HT1080 (cell line): ENCODE measurements at regions not wholly inside any gene's neighbourhood (a gene's known extent, or its start where the extent isn't known, plus 50 kb on each side); places are given as distances from the start of the nearest gene placed in this dataset.

Source experiments
- DNase-seq: peaks from one replicate; pipeline ENCODE4 v3.0.0-alpha.2; 2015; ENCODE audit warnings: low read depth

GRCh38 chr3:116929505-116930222 is 220.1 kb downstream of the TUSC7 start:
- peak; percentile 8 for DNase-seq

GRCh38 chr3:116930786-116931185 is 221.2 kb downstream of the TUSC7 start:
- no peak for DNase-seq

DNA sequence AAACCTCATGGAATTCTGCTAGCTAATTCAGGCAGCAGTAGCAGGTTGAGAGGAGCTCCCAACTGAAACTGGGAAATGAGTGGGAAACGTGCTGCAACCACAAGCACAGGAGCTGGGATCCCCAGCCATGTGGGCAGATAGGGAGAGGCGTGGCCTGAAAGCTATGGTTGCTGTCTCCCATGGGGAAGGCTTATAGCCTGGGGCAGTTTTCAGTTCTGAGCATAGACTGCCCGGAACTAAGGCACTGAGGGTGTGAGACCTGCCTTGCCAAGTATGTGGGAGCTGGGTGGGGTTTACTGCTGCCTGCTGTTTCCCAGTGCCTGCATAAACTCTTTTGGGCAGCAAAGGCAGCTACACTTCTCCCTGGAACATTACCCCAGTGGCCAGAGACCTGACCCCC is 229.5 kb downstream of the TUSC7 start:
- DNase-seq, result peak; percentile 0

GRCh38 chr3:116939550-116939949 is 230.0 kb downstream of the TUSC7 start:
- DNase-seq, result no peak

GRCh38 chr3:116940719-116941118 is 231.1 kb downstream of the TUSC7 start:
- no peak for DNase-seq

GRCh38 chr3:116946376-116946775 is 236.8 kb downstream of the TUSC7 start:
- no peak for DNase-seq

DNA sequence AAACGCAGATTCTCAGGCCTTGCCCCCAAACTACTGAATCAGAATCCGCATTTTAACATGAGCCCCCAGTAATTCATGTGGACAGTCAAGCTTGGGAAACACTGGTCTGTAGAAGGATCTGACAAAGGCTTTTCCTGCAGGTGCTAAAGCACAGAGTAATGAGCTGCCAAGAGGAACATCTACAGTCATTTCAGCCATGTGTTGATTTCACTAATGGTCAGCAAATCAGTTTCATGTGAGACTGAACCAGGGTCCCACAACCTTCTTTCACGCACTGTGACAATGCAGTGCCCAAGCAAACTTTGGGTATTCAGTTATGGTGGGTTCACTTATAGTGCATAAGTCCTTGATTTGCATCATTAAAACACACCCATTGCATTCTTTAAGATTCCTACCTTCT is 237.6 kb downstream of the TUSC7 start:
- no peak for DNase-seq

- DNase-seq, result no peak
These were observed 238.2 kb downstream of the TUSC7 start for GRCh38 chr3:116947809-116948208.

GRCh38 chr3:116950301-116951055 is 240.9 kb downstream of the TUSC7 start:
- no peak for DNase-seq

DNA sequence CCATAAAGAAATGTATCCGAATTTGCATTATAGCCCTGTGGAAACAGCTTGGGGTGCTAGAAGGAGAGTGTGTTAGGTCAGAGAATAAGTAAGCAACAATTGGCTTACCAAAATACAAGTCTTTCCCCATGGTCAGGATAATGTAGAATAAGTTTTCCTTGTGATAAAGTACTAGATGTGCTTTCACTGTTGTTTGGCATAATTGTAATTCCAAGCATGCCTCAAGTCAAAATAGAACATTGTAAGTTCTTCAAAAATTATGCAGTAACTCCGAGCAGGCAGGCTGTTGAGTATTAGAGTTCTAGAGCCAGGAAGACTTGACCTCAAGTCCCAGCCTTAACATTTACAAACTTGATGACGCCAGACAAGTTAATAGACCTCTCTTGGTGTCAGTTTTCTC is 242.0 kb downstream of the TUSC7 start:
- DNase-seq, result no peak

GRCh38 chr3:116958291-116958690 is 248.7 kb downstream of the TUSC7 start:
- no peak for DNase-seq

DNA sequence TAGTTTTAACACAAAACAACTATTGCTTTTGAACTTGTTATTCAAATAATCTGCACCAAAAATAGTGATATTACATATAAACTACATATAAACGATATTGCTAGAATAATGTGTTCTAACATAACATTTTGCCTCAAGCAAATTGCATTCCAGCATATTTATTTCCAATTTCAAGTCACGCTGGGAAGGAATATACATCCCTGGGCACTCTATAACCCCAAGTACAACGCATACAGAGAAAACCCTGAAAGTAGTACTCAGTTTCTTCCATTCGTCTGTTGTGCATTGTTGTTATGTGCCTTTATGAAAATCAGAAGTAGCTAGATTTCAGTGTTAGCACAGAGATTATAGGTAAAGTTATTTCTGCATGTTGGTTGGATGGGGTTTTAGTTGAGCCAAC is 251.5 kb downstream of the TUSC7 start:
- no peak for DNase-seq

DNA sequence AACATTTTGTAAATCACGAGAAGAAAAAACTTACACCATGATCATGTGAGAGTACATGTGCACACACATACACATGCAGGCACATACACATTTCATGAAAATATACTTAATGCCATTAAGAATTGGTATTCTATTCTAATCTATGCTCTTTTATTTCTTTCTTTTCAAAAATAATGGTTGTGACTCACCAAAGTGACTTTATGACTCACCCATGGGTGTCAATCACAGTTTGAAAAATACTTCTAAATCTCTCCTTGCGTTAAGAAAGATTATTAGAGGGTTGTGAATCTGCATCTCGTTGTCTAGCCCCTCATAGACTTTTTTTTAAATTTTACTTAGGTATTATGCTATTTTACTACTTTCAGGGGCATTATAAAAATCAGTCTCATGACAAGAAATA is 254.2 kb downstream of the TUSC7 start:
- no peak for DNase-seq

GRCh38 chr3:116966649-116967048 is 257.1 kb downstream of the TUSC7 start:
- DNase-seq, result no peak

- no peak for DNase-seq
These were observed 259.6 kb downstream of the TUSC7 start for GRCh38 chr3:116969135-116969534.

- DNase-seq, result no peak
These were observed 260.1 kb downstream of the TUSC7 start for GRCh38 chr3:116969646-116970045.

- no peak for DNase-seq
These were observed 262.0 kb downstream of the TUSC7 start for GRCh38 chr3:116971531-116971930.

DNA sequence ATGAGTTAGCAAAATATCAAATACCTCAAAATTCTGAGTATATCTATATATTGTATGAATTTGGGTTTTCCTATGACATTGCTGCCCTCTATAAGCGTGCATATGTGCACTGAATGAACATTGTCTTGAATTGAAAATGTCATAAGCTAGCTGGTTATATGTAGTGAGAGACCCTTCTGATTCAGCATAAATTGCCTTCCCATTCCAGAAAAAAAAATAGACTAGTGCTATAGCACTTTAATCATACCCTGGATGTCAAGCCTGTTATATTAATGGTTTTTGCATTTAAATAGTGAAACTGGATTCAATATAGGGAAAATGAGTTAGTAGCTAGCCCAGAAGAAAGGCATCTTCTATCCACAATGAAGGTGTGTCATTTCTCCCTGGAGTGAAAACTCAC is 265.1 kb downstream of the TUSC7 start:
- DNase-seq, result no peak

DNA sequence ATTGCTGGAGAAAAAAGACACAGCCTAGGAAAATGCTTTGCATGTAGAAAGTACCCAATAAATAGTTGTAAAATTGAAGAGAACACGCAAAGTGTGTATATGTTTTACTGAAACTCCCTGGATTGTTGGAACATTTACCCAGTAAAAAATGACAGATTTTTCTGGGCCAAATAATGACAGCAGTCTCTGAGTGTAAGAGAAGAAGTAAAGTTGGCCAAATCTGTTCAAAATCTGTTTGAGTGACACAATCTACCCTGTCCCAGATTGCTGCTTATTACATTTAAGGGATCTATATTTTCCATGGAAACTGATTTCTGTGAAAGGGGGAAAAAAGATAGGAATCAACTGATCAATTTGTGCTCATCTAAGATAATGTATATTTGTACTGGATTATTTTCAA is 267.9 kb downstream of the TUSC7 start:
- DNase-seq, result no peak

DNA sequence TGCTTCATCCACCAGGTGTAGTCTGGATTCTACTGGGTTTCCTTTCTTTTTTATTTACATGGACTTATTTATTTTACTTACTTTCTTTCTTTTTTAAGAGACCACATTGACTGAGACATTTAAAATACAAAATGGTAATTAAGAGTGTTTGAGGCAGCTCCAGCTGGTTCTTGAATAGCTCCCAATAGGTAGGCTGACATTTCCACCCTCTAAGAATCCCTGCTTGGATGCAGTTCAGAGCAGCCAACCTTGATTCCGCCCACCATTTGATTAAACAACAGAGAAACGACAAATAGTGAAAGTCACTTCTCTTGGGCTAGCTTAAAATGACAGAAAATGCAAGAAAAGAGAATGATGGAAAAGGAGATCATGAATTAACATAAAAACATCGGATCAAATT is 270.5 kb downstream of the TUSC7 start:
- no peak for DNase-seq

GRCh38 chr3:116981089-116981488 is 271.5 kb downstream of the TUSC7 start:
- DNase-seq, result no peak

GRCh38 chr3:116984301-116984700 is 274.7 kb downstream of the TUSC7 start:
- no peak for DNase-seq

DNA sequence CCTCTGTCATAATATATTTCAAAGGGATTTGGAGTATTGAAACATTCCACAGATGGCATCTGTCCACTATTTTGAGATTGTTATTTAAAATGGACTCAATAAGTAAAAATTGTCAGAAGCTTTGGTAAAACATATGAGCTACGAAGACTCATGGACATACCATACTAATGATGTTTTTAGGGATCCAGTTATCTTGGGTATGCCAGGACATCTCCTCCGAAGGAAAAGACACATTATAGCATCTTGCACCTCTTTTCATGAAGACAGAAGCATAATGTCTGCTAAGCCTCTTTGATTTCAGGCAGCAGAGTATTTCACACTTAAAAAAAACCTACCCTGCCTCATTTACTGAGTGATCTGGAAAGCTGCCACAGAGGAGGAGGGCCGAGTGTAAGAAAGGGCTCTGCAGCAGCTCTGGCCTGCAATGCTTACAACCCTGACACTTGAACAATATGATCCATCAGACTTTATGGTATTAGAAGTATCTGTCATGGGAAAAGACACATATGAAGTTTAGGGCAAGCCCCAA is 284.8 kb downstream of the TUSC7 start:
- DNase-seq, result no peak
